ENCODE measurements at regions not wholly inside any gene's neighbourhood (a gene's known extent, or its start where the extent isn't known, plus 50 kb on each side); places are given as distances from the start of the nearest gene placed in this dataset.

DNA sequence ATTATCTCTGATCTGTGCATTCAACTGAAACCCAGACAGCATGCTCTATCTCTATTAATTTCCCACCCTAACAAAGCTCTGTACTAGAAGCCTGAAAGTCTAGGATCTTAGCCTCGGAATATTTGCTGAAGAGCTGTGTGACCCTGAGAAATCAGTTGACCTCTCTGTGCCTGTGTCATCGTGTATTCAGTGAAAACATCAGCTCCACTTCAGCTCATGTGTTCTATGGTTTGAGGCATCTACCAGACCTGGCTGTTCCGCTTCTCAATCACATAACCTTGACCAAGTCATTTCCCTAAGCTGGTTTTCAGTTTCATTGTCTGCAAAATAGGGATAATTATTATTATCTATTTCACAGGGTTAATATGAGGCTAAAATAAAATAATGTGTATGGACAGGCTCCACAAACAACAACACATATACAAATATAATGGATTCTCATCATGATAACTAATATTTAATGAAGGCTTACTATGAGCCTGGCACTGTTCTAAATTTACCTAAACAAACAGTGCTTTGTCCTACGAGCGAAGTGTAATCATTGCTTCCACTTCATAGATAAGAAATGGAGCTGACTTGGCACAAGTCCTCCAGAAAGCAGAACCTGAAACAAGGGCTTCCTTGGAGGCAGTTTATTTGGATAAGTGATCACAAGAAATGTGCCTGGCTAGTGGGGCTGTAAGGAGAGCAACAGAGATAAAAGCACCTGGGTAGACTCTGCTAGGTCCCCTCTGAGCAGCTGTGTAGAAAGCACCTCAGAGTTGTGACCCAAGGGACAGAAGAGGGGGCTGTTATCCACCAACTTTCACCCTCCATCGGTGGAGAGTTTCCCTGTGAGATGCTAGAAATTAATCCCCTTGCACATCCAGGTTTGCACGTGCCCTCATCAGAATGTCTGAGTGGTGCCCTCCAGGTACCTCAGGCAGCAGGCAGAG is 356.9 kb downstream of the RAB28 start:
- H3K36me3 ChIP-seq (replicated peaks), result no peaks in the 10 kb centered on the region
- in situ Hi-C loops (cut with HindIII; ENCODE audit: low pct_ligation_motif_present, low sequenced_read_pairs), result no loop called here
- H3K4me3 ChIP-seq (ENCODE audit: low read depth, low read length), result no peak overlapping the region
- H3K27me3 ChIP-seq (replicated peaks), result no peaks in the 10 kb centered on the region
- H3K27ac ChIP-seq, result no peak overlapping the region
- TF ChIP-seq, protein P1, sequence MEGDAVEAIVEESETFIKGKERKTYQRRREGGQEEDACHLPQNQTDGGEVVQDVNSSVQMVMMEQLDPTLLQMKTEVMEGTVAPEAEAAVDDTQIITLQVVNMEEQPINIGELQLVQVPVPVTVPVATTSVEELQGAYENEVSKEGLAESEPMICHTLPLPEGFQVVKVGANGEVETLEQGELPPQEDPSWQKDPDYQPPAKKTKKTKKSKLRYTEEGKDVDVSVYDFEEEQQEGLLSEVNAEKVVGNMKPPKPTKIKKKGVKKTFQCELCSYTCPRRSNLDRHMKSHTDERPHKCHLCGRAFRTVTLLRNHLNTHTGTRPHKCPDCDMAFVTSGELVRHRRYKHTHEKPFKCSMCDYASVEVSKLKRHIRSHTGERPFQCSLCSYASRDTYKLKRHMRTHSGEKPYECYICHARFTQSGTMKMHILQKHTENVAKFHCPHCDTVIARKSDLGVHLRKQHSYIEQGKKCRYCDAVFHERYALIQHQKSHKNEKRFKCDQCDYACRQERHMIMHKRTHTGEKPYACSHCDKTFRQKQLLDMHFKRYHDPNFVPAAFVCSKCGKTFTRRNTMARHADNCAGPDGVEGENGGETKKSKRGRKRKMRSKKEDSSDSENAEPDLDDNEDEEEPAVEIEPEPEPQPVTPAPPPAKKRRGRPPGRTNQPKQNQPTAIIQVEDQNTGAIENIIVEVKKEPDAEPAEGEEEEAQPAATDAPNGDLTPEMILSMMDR (IDR thresholded peaks at IDR 0.05; ENCODE audit: low read depth, low read length, missing control alignments), result no peak
- DNase-seq, result no peak

DNA sequence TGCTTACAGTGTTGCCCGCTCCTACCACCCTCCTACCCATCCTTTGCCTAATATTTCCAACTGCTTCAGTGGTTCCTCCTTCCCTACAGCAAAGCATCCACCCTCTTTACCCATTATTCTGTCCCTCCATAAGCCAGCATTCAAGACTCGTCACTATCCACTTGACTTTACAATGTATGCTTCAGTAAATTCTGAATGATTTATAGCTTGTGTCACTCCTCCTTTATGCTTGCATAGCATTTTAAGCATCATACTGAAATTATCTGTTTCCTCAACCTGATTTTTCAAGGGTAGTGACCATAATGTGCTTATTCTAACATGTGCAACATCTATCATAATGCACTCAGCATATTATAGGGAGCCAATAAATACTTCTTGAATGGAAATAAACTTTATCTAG is 365.5 kb downstream of the RAB28 start:
- Histone ChIP-seq H3K36me3 (replicated peaks) (no peaks in the 10 kb centered on the region), H3K27ac (no peak overlapping the region), H3K4me3 (ENCODE audit: low read depth, low read length) (no peak overlapping the region), H3K27me3 (replicated peaks) (no peaks in the 10 kb centered on the region)
- no peak for DNase-seq
- TF ChIP-seq, protein P1 (IDR thresholded peaks at IDR 0.05; ENCODE audit: low read depth, low read length, missing control alignments), result no peak
- in situ Hi-C loops (cut with HindIII; ENCODE audit: low pct_ligation_motif_present, low sequenced_read_pairs), result no loop called here

DNA sequence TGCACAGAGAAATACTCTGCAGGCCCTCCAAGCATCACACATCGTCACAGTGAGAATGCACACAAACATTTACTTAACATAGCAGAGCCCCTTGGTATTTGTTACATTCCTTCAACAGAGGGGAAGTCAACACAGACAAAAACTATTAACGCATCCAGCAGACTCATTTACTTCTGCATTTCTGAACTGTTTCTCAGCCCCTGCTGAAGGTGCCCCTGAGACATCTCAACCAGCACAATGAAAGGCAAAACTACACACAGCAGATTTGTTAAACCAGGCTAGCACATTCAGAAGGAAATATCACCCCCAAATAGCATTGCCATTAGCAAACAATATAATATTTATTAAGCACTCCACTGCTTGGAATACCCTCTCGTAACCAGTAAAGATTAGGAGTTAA is 367.0 kb downstream of the RAB28 start:
- DNase-seq, result no peak
- TF ChIP-seq, protein P1 (IDR thresholded peaks at IDR 0.05; ENCODE audit: low read depth, low read length, missing control alignments), result no peak
- in situ Hi-C loops (cut with HindIII; ENCODE audit: low pct_ligation_motif_present, low sequenced_read_pairs), result no loop called here
- Histone ChIP-seq H3K36me3 (replicated peaks) (no peaks in the 10 kb centered on the region), H3K27ac (no peak overlapping the region), H3K4me3 (ENCODE audit: low read depth, low read length) (no peak overlapping the region), H3K27me3 (replicated peaks) (no peaks in the 10 kb centered on the region)

DNA sequence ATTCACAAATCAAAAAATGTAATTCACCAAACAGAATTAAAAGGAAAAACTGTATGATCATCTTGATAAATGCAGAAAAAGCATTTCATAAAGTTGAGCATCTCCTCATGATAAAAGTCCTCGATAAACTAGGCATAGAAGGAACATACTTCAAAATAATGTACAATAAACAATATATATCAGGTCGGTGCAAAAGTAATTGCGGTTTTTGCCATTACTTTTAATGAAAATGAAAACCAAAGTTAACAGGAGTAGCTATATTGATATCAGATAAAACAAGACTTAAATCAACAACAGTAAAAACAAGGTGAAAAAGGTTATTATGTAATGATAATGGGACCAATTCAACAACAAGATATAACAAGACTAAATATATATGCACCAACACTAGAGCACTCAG is 372.1 kb downstream of the RAB28 start:
- TF ChIP-seq, protein P1 (IDR thresholded peaks at IDR 0.05; ENCODE audit: low read depth, low read length, missing control alignments), result no peak
- H3K27me3 ChIP-seq (replicated peaks), result no peaks in the 10 kb centered on the region
- in situ Hi-C loops (cut with HindIII; ENCODE audit: low pct_ligation_motif_present, low sequenced_read_pairs), result no loop called here
- no peak overlapping the region for H3K4me3 ChIP-seq (ENCODE audit: low read depth, low read length)
- no peaks in the 10 kb centered on the region for H3K36me3 ChIP-seq (replicated peaks)
- no peak overlapping the region for H3K27ac ChIP-seq
- no peak for DNase-seq

DNA sequence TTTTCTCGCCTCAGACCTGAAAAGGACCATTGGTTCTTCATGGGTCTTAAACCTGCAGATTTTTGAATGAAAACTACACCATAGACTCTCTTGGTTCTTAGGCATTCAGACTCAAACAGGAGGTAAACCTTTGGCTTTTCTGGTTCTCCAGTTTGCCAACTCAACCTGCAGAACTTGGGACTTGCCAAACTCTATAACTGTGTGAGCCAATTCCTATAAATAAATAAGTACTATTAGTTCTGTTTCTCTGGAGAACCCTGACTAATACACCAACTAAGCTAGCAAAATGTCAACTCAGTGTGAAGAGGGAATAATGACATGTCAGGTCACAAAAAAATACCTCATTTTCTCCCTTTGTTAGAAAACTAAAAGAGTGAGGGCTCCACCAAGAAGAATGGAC is 374.6 kb downstream of the RAB28 start:
- Histone ChIP-seq H3K27ac (no peak overlapping the region), H3K27me3 (replicated peaks) (no peaks in the 10 kb centered on the region), H3K36me3 (replicated peaks) (no peaks in the 10 kb centered on the region), H3K4me3 (ENCODE audit: low read depth, low read length) (no peak overlapping the region)
- no peak for DNase-seq
- TF ChIP-seq, protein P1 (IDR thresholded peaks at IDR 0.05; ENCODE audit: low read depth, low read length, missing control alignments), result no peak
- in situ Hi-C loops (cut with HindIII; ENCODE audit: low pct_ligation_motif_present, low sequenced_read_pairs), result no loop called here
